Lower lobe of right lung (tissue), 2 donors: ENCODE measurements at regions not wholly inside any gene's neighbourhood (a gene's known extent, or its start where the extent isn't known, plus 50 kb on each side); places are given as distances from the start of the nearest gene placed in this dataset.

Experiments
- ATAC-seq, 2 donors: fragments of 200-7000 bp; cut with Tn5 transposase; one replicate each; pipeline ENCODE4 v1.9.1; 2020 to 2022; ENCODE audit warnings: mild to moderate bottlenecking in 2 of 2, moderate library complexity in 2 of 2
- DNase-seq: peaks from one replicate; pipeline ENCODE4 v3.0.0-alpha.2; 2020
- H3K27ac ChIP-seq: fragments of 200-600 bp; one replicate; pipeline ENCODE4 v1.8.0; 2022
- H3K27me3 ChIP-seq: fragments of 200-600 bp; one replicate; pipeline ENCODE4 v1.8.0; 2022; ENCODE audit warnings: low read depth
- H3K36me3 ChIP-seq: fragments of 200-600 bp; one replicate; pipeline ENCODE4 v1.8.0; 2022; ENCODE audit warnings: mild to moderate bottlenecking
- H3K4me1 ChIP-seq: fragments of 200-600 bp; one replicate; pipeline ENCODE4 v1.8.0; 2022
- H3K4me3 ChIP-seq: fragments of 200-600 bp; one replicate; pipeline ENCODE4 v1.8.0; 2022; ENCODE audit warnings: mild to moderate bottlenecking
- H3K9me3 ChIP-seq: fragments of 200-600 bp; one replicate; pipeline ENCODE4 v1.8.0; 2022
- CTCF ChIP-seq: fragments of 200-600 bp; IDR thresholded peaks from one replicate; pipeline ENCODE4 v1.8.0; 2022; ENCODE audit warnings: antibody characterized with exemption, mild to moderate bottlenecking
- intact Hi-C: fragments of 100-400 bp; cut with DNase I; formaldehyde crosslinking; loops from one replicate; pipeline ENCODE4 v1.11.0; 2022
- donor health status: DM: no; HTN: yes; CAD: no; lungs with severe emphysema.

DNA sequence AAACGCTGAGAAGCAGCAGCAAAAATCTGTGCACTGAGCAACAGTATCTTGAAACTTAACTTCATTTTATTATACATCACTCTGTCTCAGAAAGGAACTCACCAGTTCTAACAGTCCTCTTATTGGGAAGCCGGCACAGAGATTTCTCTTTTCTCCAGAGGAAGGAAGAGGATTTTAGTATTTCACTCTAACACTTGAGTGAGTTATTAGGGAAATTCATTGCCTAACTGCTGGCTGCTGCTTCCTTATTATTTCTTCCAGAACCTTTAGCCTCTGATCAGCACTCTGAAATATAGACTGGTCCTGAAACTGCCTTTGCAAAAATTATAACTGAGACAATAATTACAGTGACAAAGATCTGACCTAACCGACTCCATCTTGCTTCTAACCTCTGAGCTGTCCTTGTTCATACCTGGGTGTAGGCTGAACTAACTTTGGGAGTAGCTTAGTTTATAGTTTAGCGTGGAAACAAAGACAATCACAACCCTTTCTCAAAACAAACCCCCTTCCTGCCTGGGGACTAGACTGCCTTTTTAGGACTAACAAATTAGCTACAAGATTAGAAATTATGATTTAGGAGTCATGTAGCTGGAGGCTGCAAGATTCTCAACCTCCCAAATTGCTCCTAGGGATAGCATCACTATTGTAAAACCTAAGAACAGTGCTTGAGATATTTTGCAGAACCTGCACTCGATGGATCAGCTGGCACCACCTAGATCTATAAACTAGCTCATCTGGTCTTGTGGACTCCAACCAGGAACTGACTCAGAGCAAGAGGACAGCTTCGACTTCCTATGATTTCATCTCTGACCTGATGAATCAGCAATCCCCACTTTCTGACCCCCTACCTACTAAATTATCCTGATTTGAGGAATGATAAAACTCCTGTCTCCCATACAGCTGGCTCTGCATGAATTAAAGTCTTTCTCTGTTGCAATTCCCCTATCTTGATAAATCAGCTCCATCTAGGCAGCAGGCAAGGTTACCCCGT lies 117.5 kb downstream of the DYRK2 start:
- Histone ChIP-seq H3K4me3 (no peak overlapping the region), H3K27ac (no peak overlapping the region), H3K9me3 (no peaks in the 10 kb centered on the region), H3K27me3 (no peaks in the 10 kb centered on the region), H3K4me1 (no peaks in the 10 kb centered on the region), H3K36me3 (no peaks in the 10 kb centered on the region)
- ATAC-seq (no peak), DNase-seq (no peak)
- intact Hi-C loops: no loop called here
- no peak for TF ChIP-seq CTCF

- ATAC-seq (peak in 1 of 2 donors; percentile 16), DNase-seq (no peak)
- intact Hi-C loops: no loop called here
- Histone ChIP-seq H3K4me3 (no peak overlapping the region), H3K27ac (no peak overlapping the region), H3K9me3 (no peaks in the 10 kb centered on the region), H3K4me1 (no peaks in the 10 kb centered on the region), H3K27me3 (no peaks in the 10 kb centered on the region), H3K36me3 (no peaks in the 10 kb centered on the region)
- no peak for TF ChIP-seq CTCF
These were observed 124.0 kb downstream of the DYRK2 start for GRCh38 chr12:67772267-67773169.

DNA sequence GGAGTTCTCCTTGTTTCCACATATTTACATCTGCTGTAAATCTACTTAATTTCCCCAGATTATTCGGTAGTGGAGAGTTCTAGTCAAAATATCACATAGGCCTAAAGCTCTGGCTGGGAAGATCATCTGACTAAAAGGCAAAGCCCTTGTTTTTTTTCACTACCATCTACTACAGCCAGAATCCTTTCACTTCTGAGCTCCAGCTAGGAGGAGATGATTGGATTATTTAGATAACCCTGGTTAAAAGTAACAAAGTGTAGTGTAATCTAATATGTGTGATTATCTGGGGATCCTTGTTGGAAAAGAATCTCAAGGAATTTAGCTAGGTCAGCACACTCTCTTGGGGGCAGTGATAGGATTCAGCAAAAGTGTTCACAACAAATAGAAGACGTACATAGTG lies 125.4 kb downstream of the DYRK2 start:
- ATAC-seq: no peak
- intact Hi-C loops: no loop called here

GRCh38 chr12:67774983-67775587 lies 126.5 kb downstream of the DYRK2 start:
- Histone ChIP-seq H3K27me3 (no peaks in the 10 kb centered on the region), H3K36me3 (no peaks in the 10 kb centered on the region), H3K27ac (no peak overlapping the region), H3K9me3 (no peaks in the 10 kb centered on the region), H3K4me1 (no peaks in the 10 kb centered on the region), H3K4me3 (no peak overlapping the region)
- DNase-seq (no peak), ATAC-seq (no peak)
- TF ChIP-seq CTCF: no peak
- intact Hi-C loops: no loop called here

More for the DNA sequence above, 125.4 kb downstream of the DYRK2 start:
- no peak for TF ChIP-seq CTCF
- Histone ChIP-seq H3K4me3 (no peak overlapping the region), H3K27ac (no peak overlapping the region), H3K36me3 (no peaks in the 10 kb centered on the region), H3K9me3 (no peaks in the 10 kb centered on the region), H3K4me1 (no peaks in the 10 kb centered on the region), H3K27me3 (no peaks in the 10 kb centered on the region)
- no peak for DNase-seq

DNA sequence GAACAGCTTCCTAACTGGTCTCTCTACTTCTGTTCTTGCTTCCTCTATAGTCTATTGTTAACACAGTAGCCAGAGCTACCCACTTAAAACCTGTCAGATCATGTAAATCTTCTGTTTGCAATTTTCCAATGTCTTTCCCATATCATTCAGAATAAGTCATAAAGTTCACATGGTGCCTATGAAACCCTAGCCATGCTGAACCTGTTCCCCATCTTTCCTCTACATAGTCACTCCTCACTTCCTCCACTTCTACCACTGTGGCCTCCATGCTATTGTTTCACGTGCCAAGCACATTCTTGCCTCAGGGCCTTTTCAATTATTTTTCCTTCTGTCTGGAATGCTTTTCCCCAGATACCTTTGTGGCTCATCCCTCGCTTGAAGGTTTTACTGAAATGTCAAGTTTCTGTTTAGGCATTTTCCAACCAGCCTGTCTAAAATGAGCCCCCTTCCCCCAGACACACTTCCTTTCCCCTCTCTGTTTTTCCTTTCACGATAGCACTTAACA lies 132.1 kb downstream of the DYRK2 start:
- Histone ChIP-seq H3K4me1 (no peaks in the 10 kb centered on the region), H3K4me3 (no peak overlapping the region), H3K36me3 (no peaks in the 10 kb centered on the region), H3K9me3 (no peaks in the 10 kb centered on the region), H3K27me3 (no peaks in the 10 kb centered on the region), H3K27ac (no peak overlapping the region)
- DNase-seq (no peak), ATAC-seq (no peak)
- intact Hi-C loops: no loop called here
- TF ChIP-seq CTCF: no peak
